ENCODE measurements at regions not wholly inside any gene's neighbourhood (a gene's known extent, or its start where the extent isn't known, plus 50 kb on each side); places are given as distances from the start of the nearest gene placed in this dataset.

GRCh38 chr18:10130606-10131005, 216.8 kb downstream of the VAPA start:
- no peak for TF ChIP-seq EZH2 (IDR thresholded peaks at IDR 0.05; ENCODE audit: low read length)
- TF ChIP-seq CTCF (optimal IDR thresholded peaks at IDR 0.05 in 1 of 3, IDR thresholded peaks at IDR 0.05 in 1 of 3, conservative IDR thresholded peaks at IDR 0.05 in 1 of 3; ENCODE audit: extremely low read depth in 1 of 3, insufficient read depth in 2 of 3, low read length in 3 of 3) = no peak

Measured in keratinocyte (primary cell).